ENCODE measurements at regions not wholly inside any gene's neighbourhood (a gene's known extent, or its start where the extent isn't known, plus 50 kb on each side); places are given as distances from the start of the nearest gene placed in this dataset.

- no peak for DNase-seq (ENCODE audit: extremely low spot score)
- Histone ChIP-seq H3K27ac (replicated peaks in 1 of 4) (no peak overlapping the region), H3K27me3 (peaks cover 0 to 33% (median 2%) of the 10 kb centered on the region in 4 donors), H3K4me1 (no peaks in the 10 kb centered on the region), H3K36me3 (no peaks in the 10 kb centered on the region), H3K4me3 (no peak overlapping the region), H3K9me3 (peaks cover 0 to 12% (median 6%) of the 10 kb centered on the region in 4 donors)
- WGBS, result 85% methylated on average over 5 of the region's 9 CpGs
- intact Hi-C loops (cut with DNase I), result no loop called here
- TF ChIP-seq POLR2AphosphoS5 (IDR thresholded peaks at IDR 0.05), result no peak
- no peak for TF ChIP-seq EP300 (IDR thresholded peaks at IDR 0.05)
- TF ChIP-seq, protein P1, sequence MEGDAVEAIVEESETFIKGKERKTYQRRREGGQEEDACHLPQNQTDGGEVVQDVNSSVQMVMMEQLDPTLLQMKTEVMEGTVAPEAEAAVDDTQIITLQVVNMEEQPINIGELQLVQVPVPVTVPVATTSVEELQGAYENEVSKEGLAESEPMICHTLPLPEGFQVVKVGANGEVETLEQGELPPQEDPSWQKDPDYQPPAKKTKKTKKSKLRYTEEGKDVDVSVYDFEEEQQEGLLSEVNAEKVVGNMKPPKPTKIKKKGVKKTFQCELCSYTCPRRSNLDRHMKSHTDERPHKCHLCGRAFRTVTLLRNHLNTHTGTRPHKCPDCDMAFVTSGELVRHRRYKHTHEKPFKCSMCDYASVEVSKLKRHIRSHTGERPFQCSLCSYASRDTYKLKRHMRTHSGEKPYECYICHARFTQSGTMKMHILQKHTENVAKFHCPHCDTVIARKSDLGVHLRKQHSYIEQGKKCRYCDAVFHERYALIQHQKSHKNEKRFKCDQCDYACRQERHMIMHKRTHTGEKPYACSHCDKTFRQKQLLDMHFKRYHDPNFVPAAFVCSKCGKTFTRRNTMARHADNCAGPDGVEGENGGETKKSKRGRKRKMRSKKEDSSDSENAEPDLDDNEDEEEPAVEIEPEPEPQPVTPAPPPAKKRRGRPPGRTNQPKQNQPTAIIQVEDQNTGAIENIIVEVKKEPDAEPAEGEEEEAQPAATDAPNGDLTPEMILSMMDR (IDR thresholded peaks at IDR 0.05), result no peak
- no peak for TF ChIP-seq POLR2A (IDR thresholded peaks at IDR 0.05; ENCODE audit: low read depth)
These were observed 64.2 kb downstream of the MRPL36 start for GRCh38 chr5:1735320-1735970.

DNA sequence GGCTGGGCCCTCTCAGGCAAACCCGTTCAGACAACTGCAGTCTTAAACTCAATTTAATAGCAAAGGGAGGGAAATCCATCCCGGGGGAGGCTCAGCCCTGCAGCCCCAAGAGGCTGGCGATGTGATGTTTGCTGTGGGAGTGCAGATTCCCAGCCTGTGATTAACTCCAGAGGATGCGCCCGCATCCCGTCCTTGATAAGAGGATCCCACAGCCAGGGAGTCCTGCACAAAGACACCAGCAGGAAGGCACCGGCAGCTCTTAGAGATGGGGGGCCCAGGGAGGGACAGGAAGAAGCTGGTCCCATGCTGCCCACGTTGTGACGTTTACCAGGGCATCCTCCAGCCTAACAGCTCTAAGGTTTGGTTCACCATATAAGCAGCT, 64.7 kb downstream of the MRPL36 start:
- WGBS, result 59% methylated on average over 7 of the region's 9 CpGs
- DNase-seq (ENCODE audit: extremely low spot score), result no peak
- peaks cover 0 to 38% (median 2%) of the 10 kb centered on the region in 4 donors for H3K27me3 ChIP-seq

DNA sequence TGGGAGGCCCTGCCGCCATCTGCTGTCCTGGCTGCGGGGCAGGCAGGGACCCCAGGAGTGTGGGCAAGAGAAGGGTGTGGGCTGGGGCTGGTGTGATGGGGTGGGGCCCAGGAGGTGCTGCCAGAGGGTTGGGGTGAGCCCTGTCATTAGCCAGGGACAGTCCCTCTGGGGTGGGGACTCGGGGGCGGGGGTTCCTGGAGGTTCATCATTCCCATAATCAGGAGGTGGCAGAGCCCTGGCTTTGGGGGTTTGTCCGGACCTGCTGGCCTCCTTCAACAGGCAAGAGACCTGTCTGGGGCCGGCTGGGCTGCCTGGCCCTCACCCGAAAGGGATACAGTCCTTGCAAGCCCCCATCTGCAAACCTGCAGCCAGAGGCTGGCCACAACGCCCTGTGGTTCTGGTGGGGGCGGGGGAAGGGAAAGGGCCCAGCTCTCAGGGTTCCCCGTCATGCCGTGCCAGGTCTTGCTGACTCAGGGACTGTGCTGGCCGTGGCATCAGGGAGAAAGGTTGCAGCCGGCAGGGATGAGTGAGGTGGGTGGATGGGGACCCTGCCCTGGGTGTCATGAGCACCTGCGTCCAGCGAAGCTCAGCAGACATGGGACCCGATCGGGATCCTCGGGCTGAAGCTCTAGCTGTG, 65.2 kb downstream of the MRPL36 start:
- H3K36me3 ChIP-seq, result no peaks in the 10 kb centered on the region
- no peak overlapping the region for H3K4me3 ChIP-seq
- WGBS, result 94% methylated on average over 3 of the region's 18 CpGs
- no peaks in the 10 kb centered on the region for H3K4me1 ChIP-seq
- TF ChIP-seq, protein P1 (IDR thresholded peaks at IDR 0.05), result no peak
- no peak for TF ChIP-seq EP300 (IDR thresholded peaks at IDR 0.05)
- TF ChIP-seq POLR2AphosphoS5 (IDR thresholded peaks at IDR 0.05), result no peak
- no peak for TF ChIP-seq POLR2A (IDR thresholded peaks at IDR 0.05; ENCODE audit: low read depth)
- H3K9me3 ChIP-seq, result peaks cover 0 to 4% (median 0%) of the 10 kb centered on the region in 4 donors
- intact Hi-C loops (cut with DNase I), result no loop called here
- no peak for DNase-seq (ENCODE audit: extremely low spot score)
- peaks cover 0 to 43% (median 2%) of the 10 kb centered on the region in 4 donors for H3K27me3 ChIP-seq
- no peak overlapping the region for H3K27ac ChIP-seq (replicated peaks in 1 of 4)

More for the DNA sequence above, 64.7 kb downstream of the MRPL36 start:
- TF ChIP-seq POLR2AphosphoS5 (IDR thresholded peaks at IDR 0.05), result no peak
- TF ChIP-seq, protein P1 (IDR thresholded peaks at IDR 0.05), result no peak
- TF ChIP-seq EP300 (IDR thresholded peaks at IDR 0.05), result no peak
- TF ChIP-seq POLR2A (IDR thresholded peaks at IDR 0.05; ENCODE audit: low read depth), result no peak
- intact Hi-C loops (cut with DNase I), result no loop called here
- H3K27ac ChIP-seq (replicated peaks in 1 of 4), result no peak overlapping the region
- H3K9me3 ChIP-seq, result peaks cover 0 to 8% (median under 1%) of the 10 kb centered on the region in 4 donors
- H3K4me3 ChIP-seq, result no peak overlapping the region
- H3K36me3 ChIP-seq, result no peaks in the 10 kb centered on the region
- no peaks in the 10 kb centered on the region for H3K4me1 ChIP-seq

GRCh38 chr5:1733369-1733768, 66.3 kb downstream of the MRPL36 start:
- TF ChIP-seq, protein P1 (IDR thresholded peaks at IDR 0.05), result no peak
- no peak for TF ChIP-seq POLR2AphosphoS5 (IDR thresholded peaks at IDR 0.05)
- TF ChIP-seq EP300 (IDR thresholded peaks at IDR 0.05), result no peak
- no peak for TF ChIP-seq POLR2A (IDR thresholded peaks at IDR 0.05; ENCODE audit: low read depth)
- DNase-seq (ENCODE audit: extremely low spot score), result no peak
- H3K27me3 ChIP-seq, result peaks cover 0 to 48% (median 2%) of the 10 kb centered on the region in 4 donors
- no peak overlapping the region for H3K4me3 ChIP-seq
- WGBS, result 79% methylated on average over 7 of the region's 7 CpGs
- intact Hi-C loops (cut with DNase I), result no loop called here
- H3K27ac ChIP-seq (replicated peaks in 1 of 4), result no peak overlapping the region
- H3K36me3 ChIP-seq, result no peaks in the 10 kb centered on the region
- no peaks in the 10 kb centered on the region for H3K4me1 ChIP-seq
- H3K9me3 ChIP-seq, result peaks cover 0 to under 1% (median 0%) of the 10 kb centered on the region in 4 donors
